H1 (cell line): ENCODE measurements at regions not wholly inside any gene's neighbourhood (a gene's known extent, or its start where the extent isn't known, plus 50 kb on each side); places are given as distances from the start of the nearest gene placed in this dataset.

Source experiments
- CBX5 ChIP-seq: fragments of 300-800, 300-1000 bp; sonication (generic); IDR thresholded peaks from 2 replicates; pipeline ENCODE4 v1.7.1; 2016; ENCODE audit warnings: antibody characterized with exemption, low read length, low read depth
- JUN ChIP-seq: IDR thresholded peaks from 2 replicates; pipeline ENCODE4 v1.6.1; 2011; ENCODE audit warnings: low read depth, mild to moderate bottlenecking, improper control_type of control experiment, low read length
- KDM1A ChIP-seq: fragments of 200-600, 300-600 bp; sonication (generic); IDR thresholded peaks from 2 replicates; pipeline ENCODE4 v1.7.1; 2016; ENCODE audit warnings: mild to moderate bottlenecking, low read length, borderline replicate concordance
- POLR2A ChIP-seq, 2 experiments: IDR thresholded peaks; 1 replicate in 1 of 2; 2 replicates in 1 of 2; pipeline ENCODE4 v1.6.1; 2011; ENCODE audit warnings: low read depth in 2 of 2, low read length in 2 of 2, mild to moderate bottlenecking in 2 of 2; ENCODE audit errors: control extremely low read depth in 1 of 2
- SUZ12 ChIP-seq: fragments of 200-600 bp; sonication (generic); IDR thresholded peaks from 2 replicates; pipeline ENCODE4 v1.6.1; 2012; ENCODE audit warnings: mild to moderate bottlenecking, inconsistent platforms, low read length, moderate library complexity, mixed read lengths
- TBP ChIP-seq: IDR thresholded peaks from 2 replicates; pipeline ENCODE4 v1.6.1; 2011; ENCODE audit warnings: low read depth, low read length, improper control_type of control experiment
- TF ChIP-seq, protein P1 (sequence below): IDR thresholded peaks from 2 replicates; pipeline ENCODE4 v1.6.1; 2012; ENCODE audit warnings: inconsistent platforms

DNA sequence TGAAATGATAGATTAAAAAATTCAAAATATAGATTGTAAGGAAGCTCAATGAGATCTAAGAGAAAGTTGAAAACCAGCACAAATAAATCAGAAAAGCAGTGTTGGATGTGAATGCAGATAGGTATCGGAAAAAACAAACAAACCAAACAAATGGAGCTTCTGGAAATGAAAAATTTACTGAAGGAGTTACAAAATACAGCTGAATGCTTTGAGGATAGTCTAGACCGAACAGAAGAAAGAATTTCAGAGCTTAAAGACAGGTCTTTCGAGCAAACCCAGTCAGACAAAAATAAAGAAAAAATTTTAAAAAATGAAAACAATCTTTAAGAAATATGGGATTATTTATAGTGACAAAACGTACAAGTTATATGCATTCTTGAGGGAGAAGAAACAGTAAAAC lies 146.7 kb downstream of the FAM83B start:
- no peak for TF ChIP-seq SUZ12
- TF ChIP-seq POLR2A (IDR thresholded peaks at IDR 0.05; ENCODE audit: control extremely low read depth in 1 of 2, low read depth in 2 of 2, low read length in 2 of 2) = no peak
- no peak for TF ChIP-seq JUN
- TF ChIP-seq KDM1A = no peak
- TF ChIP-seq, protein P1, sequence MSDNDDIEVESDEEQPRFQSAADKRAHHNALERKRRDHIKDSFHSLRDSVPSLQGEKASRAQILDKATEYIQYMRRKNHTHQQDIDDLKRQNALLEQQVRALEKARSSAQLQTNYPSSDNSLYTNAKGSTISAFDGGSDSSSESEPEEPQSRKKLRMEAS = no peak
- TF ChIP-seq TBP = no peak
- no peak for TF ChIP-seq CBX5
